NCI-H226 (cell line): ENCODE measurements at regions not wholly inside any gene's neighbourhood (a gene's known extent, or its start where the extent isn't known, plus 50 kb on each side); places are given as distances from the start of the nearest gene placed in this dataset.

Experiments used
- DNase-seq: peaks from one replicate; pipeline ENCODE4 v3.0.0-alpha.2; 2015

- no peak for DNase-seq
These were observed 146.4 kb upstream of the CIBAR2 start for GRCh38 chr16:85258629-85259028.

GRCh38 chr16:85259115-85259831 is 147.0 kb upstream of the CIBAR2 start:
- DNase-seq: no peak

GRCh38 chr16:85259832-85260167 is 147.5 kb upstream of the CIBAR2 start:
- no peak for DNase-seq

- DNase-seq: no peak
These were observed 148.9 kb upstream of the CIBAR2 start for GRCh38 chr16:85261204-85261603.

GRCh38 chr16:85261657-85262557 is 149.6 kb upstream of the CIBAR2 start:
- no peak for DNase-seq

- DNase-seq: no peak
These were observed 150.4 kb upstream of the CIBAR2 start for GRCh38 chr16:85262558-85263238.

GRCh38 chr16:85263239-85263585 is 150.9 kb upstream of the CIBAR2 start:
- no peak for DNase-seq

- no peak for DNase-seq
These were observed 152.5 kb upstream of the CIBAR2 start for GRCh38 chr16:85264752-85265151.

- DNase-seq: no peak
These were observed 153.0 kb upstream of the CIBAR2 start for GRCh38 chr16:85265161-85265784.

GRCh38 chr16:85265810-85266209 is 153.5 kb upstream of the CIBAR2 start:
- DNase-seq: no peak

- DNase-seq: no peak
These were observed 154.6 kb upstream of the CIBAR2 start for GRCh38 chr16:85266857-85267256.

- no peak for DNase-seq
These were observed 155.2 kb upstream of the CIBAR2 start for GRCh38 chr16:85267414-85267945.

- no peak for DNase-seq
These were observed 156.9 kb upstream of the CIBAR2 start for GRCh38 chr16:85269165-85269564.

- DNase-seq: no peak
These were observed 158.1 kb upstream of the CIBAR2 start for GRCh38 chr16:85270374-85270773.

- DNase-seq: no peak
These were observed 158.9 kb upstream of the CIBAR2 start for GRCh38 chr16:85271198-85271597.

GRCh38 chr16:85273293-85273692 is 161.0 kb upstream of the CIBAR2 start:
- no peak for DNase-seq

- DNase-seq: no peak
These were observed 162.2 kb upstream of the CIBAR2 start for GRCh38 chr16:85274501-85274900.

- no peak for DNase-seq
These were observed 162.7 kb upstream of the CIBAR2 start for GRCh38 chr16:85274924-85275323.

GRCh38 chr16:85275533-85276249 is 163.4 kb upstream of the CIBAR2 start:
- no peak for DNase-seq

GRCh38 chr16:85276258-85276657 is 164.0 kb upstream of the CIBAR2 start:
- DNase-seq: no peak

- no peak for DNase-seq
These were observed 164.4 kb upstream of the CIBAR2 start for GRCh38 chr16:85276721-85277120.

GRCh38 chr16:85278839-85279238 is 166.6 kb upstream of the CIBAR2 start:
- DNase-seq: no peak
